DOHH2 (cell line): ENCODE measurements at regions not wholly inside any gene's neighbourhood (a gene's known extent, or its start where the extent isn't known, plus 50 kb on each side); places are given as distances from the start of the nearest gene placed in this dataset.

ENCODE experiments used
- H3F3A ChIP-seq: fragments of 200-600 bp; sonication (generic), shearing (Covaris generic); 2 replicates; pipeline ENCODE4 v1.6.0; 2016; ENCODE audit warnings: antibody characterized with exemption, mild to moderate bottlenecking; ENCODE audit not compliant: control insufficient read depth, insufficient read depth
- H3K27ac ChIP-seq: fragments of 200-600 bp; sonication (generic); 2 replicates; pipeline ENCODE4 v1.5.1; 2014; ENCODE audit warnings: low read depth, mild to moderate bottlenecking, low read length, moderate library complexity
- H3K27me3 ChIP-seq: fragments of 200-600 bp; sonication (generic); 2 replicates; pipeline ENCODE4 v1.6.1; 2014; ENCODE audit warnings: mild to moderate bottlenecking, low read length, mixed read lengths; ENCODE audit not compliant: control insufficient read depth
- H3K36me3 ChIP-seq: fragments of 200-600 bp; sonication (generic); 2 replicates; pipeline ENCODE4 v1.6.1; 2014; ENCODE audit warnings: mild to moderate bottlenecking, low read length, moderate library complexity, mixed read lengths; ENCODE audit not compliant: control insufficient read depth
- H3K4me1 ChIP-seq: fragments of 200-600 bp; sonication (generic); 2 replicates; pipeline ENCODE4 v1.6.1; 2014; ENCODE audit warnings: mild to moderate bottlenecking, low read length, mixed read lengths; ENCODE audit not compliant: control insufficient read depth
- H3K4me2 ChIP-seq: fragments of 200-600 bp; sonication (generic); 2 replicates; pipeline ENCODE4 v1.6.0; 2014; ENCODE audit warnings: mild to moderate bottlenecking, low read length, moderate library complexity
- H3K4me3 ChIP-seq: fragments of 200-600 bp; sonication (generic); 2 replicates; pipeline ENCODE4 v1.5.1; 2014; ENCODE audit warnings: mild to moderate bottlenecking, low read length, mixed read lengths
- H3K79me2 ChIP-seq: fragments of 200-600 bp; sonication (generic); 2 replicates; pipeline ENCODE4 v1.6.1; 2014; ENCODE audit warnings: mild to moderate bottlenecking, low read length, mixed read lengths; ENCODE audit not compliant: control insufficient read depth
- H3K9me2 ChIP-seq: fragments of 200-600 bp; sonication (generic); replicated peaks from 2 replicates; pipeline ENCODE4 v1.6.1; 2014; ENCODE audit warnings: mild to moderate bottlenecking, low read length, mixed read lengths; ENCODE audit not compliant: control insufficient read depth
- H3K9me3 ChIP-seq: fragments of 200-600 bp; sonication (generic); 2 replicates; pipeline ENCODE4 v1.6.1; 2014; ENCODE audit warnings: antibody characterized with exemption, low read length, mixed read lengths; ENCODE audit not compliant: control insufficient read depth, insufficient read depth
- H4K20me1 ChIP-seq: fragments of 200-600 bp; sonication (generic); 2 replicates; pipeline ENCODE4 v1.6.0; 2014; ENCODE audit warnings: low read depth, mild to moderate bottlenecking, antibody characterized with exemption, low read length, moderate library complexity; ENCODE audit not compliant: control insufficient read depth, insufficient read depth
- EZH2phosphoT487 ChIP-seq: fragments of 200-600 bp; sonication (generic); IDR thresholded peaks from 2 replicates; pipeline ENCODE4 v1.6.1; 2017; ENCODE audit warnings: borderline replicate concordance, mild to moderate bottlenecking, antibody characterized with exemption, low read length, moderate library complexity, mixed read lengths
- TF ChIP-seq, protein P1 (sequence below): fragments of 200-600 bp; sonication (generic); IDR thresholded peaks from one replicate; pipeline ENCODE4 v1.5.1; 2014; ENCODE audit warnings: antibody characterized with exemption, mild to moderate bottlenecking, low read depth, low read length; ENCODE audit not compliant: poor library complexity, severe bottlenecking

DNA sequence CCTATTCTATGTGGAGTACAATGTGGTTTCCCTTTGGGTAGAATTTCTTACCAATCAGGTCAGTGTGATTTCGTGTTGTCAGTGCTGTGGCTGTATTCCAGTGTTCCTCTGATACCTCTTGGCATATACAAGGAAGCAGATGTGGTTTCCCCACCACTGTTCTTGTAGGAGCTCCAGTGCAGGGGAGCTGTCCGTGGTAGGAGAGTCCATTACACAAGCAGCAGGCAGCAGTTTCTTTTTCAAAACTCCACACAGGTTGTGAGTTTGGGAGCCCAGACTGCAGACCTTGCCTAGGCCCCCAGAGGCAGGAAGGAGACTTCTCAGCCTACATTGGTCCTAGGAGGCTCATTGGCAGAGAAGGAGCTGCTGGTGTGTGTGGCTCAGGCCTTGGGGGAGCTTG, 452.8 kb downstream of the AACS start:
- Histone ChIP-seq H3K36me3 (no peaks in the 10 kb centered on the region), H3K27ac (no peak overlapping the region), H3K9me2 (no peaks in the 10 kb centered on the region), H3K4me1 (no peaks in the 10 kb centered on the region), H3K4me2 (no peak overlapping the region), H3K79me2 (no peaks in the 10 kb centered on the region), H4K20me1 (no peaks in the 10 kb centered on the region), H3K4me3 (no peak overlapping the region), H3F3A (no peaks in the 10 kb centered on the region), H3K9me3 (no peaks in the 10 kb centered on the region), H3K27me3 (no peaks in the 10 kb centered on the region)
- TF ChIP-seq, protein P1, sequence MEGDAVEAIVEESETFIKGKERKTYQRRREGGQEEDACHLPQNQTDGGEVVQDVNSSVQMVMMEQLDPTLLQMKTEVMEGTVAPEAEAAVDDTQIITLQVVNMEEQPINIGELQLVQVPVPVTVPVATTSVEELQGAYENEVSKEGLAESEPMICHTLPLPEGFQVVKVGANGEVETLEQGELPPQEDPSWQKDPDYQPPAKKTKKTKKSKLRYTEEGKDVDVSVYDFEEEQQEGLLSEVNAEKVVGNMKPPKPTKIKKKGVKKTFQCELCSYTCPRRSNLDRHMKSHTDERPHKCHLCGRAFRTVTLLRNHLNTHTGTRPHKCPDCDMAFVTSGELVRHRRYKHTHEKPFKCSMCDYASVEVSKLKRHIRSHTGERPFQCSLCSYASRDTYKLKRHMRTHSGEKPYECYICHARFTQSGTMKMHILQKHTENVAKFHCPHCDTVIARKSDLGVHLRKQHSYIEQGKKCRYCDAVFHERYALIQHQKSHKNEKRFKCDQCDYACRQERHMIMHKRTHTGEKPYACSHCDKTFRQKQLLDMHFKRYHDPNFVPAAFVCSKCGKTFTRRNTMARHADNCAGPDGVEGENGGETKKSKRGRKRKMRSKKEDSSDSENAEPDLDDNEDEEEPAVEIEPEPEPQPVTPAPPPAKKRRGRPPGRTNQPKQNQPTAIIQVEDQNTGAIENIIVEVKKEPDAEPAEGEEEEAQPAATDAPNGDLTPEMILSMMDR: no peak

DNA sequence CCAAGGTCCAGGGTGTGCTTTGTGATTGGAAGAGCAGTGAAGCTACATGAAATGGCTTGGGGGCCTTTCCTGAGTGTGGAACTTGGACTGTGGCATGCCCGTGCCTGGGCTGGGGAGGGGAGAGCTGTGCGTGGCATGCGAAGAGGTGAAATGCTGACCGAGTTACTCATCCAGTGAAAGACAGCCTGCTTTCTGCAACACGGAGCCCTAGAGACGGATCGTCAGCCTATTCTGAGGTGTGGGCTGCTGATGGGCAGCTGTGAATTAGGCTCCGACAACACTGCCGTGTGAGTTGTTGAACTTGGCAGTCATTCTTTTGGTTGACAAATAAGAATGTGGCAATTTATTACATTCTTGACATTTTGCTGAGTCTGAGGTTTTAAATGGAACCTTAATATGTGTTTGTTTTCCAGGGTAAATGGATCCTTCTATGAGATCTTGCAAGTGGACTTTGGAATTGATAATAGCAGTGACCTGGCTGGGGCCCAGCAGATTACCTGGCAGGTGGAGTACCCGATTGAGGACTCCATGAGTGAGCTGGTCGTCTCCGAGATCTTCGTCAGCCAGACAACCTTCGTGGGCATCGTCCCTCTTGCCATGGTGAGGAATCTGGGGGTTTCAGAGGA, 453.9 kb downstream of the AACS start:
- Histone ChIP-seq H3K79me2 (no peaks in the 10 kb centered on the region), H4K20me1 (no peaks in the 10 kb centered on the region), H3K36me3 (no peaks in the 10 kb centered on the region), H3K4me3 (no peak overlapping the region), H3K27ac (no peak overlapping the region), H3K4me2 (no peak overlapping the region), H3K9me3 (no peaks in the 10 kb centered on the region), H3K27me3 (no peaks in the 10 kb centered on the region), H3F3A (no peaks in the 10 kb centered on the region), H3K9me2 (no peaks in the 10 kb centered on the region), H3K4me1 (no peaks in the 10 kb centered on the region)
- TF ChIP-seq EZH2phosphoT487: no peak
- TF ChIP-seq, protein P1: no peak

DNA sequence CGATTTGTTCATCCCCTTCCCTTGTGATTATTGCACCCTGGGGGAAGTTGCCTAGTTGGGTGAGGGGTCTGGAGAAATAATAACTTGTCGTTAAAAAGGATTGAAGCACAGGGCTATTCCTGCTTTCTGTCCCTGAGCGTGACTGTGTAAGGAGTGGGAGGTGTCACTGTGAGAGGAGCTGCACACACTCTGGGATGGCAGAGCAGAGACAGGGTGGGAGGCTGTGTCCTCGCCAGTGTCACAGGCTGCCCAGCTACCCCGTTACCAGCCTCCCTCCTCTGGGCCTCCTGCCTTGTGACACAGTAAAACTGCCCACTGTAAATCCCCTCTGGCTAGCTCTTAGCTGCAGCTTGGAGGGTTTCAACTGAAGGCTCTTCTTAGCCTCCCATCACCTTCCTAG, 460.6 kb downstream of the AACS start:
- Histone ChIP-seq H4K20me1 (no peaks in the 10 kb centered on the region), H3K4me3 (no peak overlapping the region), H3K4me1 (no peaks in the 10 kb centered on the region; the same call in 1 of the 2 replicates), H3K4me2 (no peak overlapping the region), H3K27me3 (no peaks in the 10 kb centered on the region), H3K9me2 (no peaks in the 10 kb centered on the region), H3K79me2 (no peaks in the 10 kb centered on the region), H3K9me3 (no peaks in the 10 kb centered on the region), H3F3A (no peaks in the 10 kb centered on the region), H3K27ac (no peak overlapping the region), H3K36me3 (no peaks in the 10 kb centered on the region)
- no peak for TF ChIP-seq EZH2phosphoT487
- TF ChIP-seq, protein P1: no peak
